RWPE2 (cell line): ENCODE measurements at regions not wholly inside any gene's neighbourhood (a gene's known extent, or its start where the extent isn't known, plus 50 kb on each side); places are given as distances from the start of the nearest gene placed in this dataset.
A peak's percentile ranks its signal among the peaks of the same experiment; 100 is the strongest.

Experiments used
- ATAC-seq: fragments of 200-7000 bp; cut with Tn5 transposase; 3 replicates; pipeline ENCODE4 v1.9.1; 2021; ENCODE audit warnings: low read depth
- DNase-seq: peaks from one replicate; pipeline ENCODE4 v3.0.0-alpha.2; 2020; ENCODE audit warnings: low spot score
- H3K27ac ChIP-seq: fragments of 450-650 bp; 2 replicates; pipeline ENCODE4 v1.5.1; 2017; ENCODE audit warnings: mild to moderate bottlenecking; ENCODE audit not compliant: poor library complexity, severe bottlenecking
- H3K27me3 ChIP-seq: fragments of 250-450 bp; sonication (Bioruptor Pico); 2 replicates; pipeline ENCODE4 v1.5.1; 2021; ENCODE audit warnings: mild to moderate bottlenecking, moderate library complexity; ENCODE audit not compliant: insufficient read depth, poor library complexity, severe bottlenecking
- H3K36me3 ChIP-seq: fragments of 250-450 bp; sonication (Bioruptor Pico); 2 replicates; pipeline ENCODE4 v1.5.1; 2020; ENCODE audit warnings: low read depth, mild to moderate bottlenecking, moderate library complexity
- H3K4me1 ChIP-seq: fragments of 250-450 bp; sonication (Bioruptor Pico); 2 replicates; pipeline ENCODE4 v1.5.1; 2021; ENCODE audit warnings: mild to moderate bottlenecking, moderate library complexity; ENCODE audit not compliant: insufficient read depth, poor library complexity, severe bottlenecking
- H3K4me3 ChIP-seq: fragments of 250-450 bp; sonication (Bioruptor Pico); 2 replicates; pipeline ENCODE4 v1.5.1; 2021; ENCODE audit warnings: mild to moderate bottlenecking, moderate library complexity; ENCODE audit not compliant: severe bottlenecking
- H3K9me3 ChIP-seq: fragments of 250-450 bp; sonication (Bioruptor Pico); 2 replicates; pipeline ENCODE4 v1.5.1; 2021; ENCODE audit warnings: mild to moderate bottlenecking, moderate library complexity; ENCODE audit not compliant: severe bottlenecking
- CTCF ChIP-seq: fragments of 450-650 bp; IDR thresholded peaks from one replicate; pipeline ENCODE4 v1.5.1; 2017; ENCODE audit warnings: mild to moderate bottlenecking, moderate library complexity; ENCODE audit not compliant: poor library complexity, severe bottlenecking

DNA sequence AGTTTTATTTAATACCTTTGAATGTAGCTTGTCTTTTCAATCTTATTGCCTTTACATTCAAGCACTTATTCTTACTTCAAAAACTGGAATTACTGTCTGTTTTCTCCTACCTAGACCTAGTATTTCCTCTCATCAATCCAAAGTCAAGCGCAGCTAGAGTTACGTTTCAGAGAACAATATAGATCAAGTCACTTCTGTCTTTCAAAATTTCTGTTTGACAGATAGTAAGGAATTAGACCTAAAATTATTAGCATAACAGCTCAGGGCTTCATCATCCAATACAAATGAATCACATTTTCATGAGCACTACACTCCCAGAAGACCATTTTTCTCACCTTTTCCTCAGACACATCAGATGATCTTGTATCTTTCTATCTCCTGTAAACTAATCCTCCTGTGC lies 170.6 kb downstream of the CCDC59 start:
- DNase-seq (no peak), ATAC-seq (no peak)
- no peak for TF ChIP-seq CTCF

DNA sequence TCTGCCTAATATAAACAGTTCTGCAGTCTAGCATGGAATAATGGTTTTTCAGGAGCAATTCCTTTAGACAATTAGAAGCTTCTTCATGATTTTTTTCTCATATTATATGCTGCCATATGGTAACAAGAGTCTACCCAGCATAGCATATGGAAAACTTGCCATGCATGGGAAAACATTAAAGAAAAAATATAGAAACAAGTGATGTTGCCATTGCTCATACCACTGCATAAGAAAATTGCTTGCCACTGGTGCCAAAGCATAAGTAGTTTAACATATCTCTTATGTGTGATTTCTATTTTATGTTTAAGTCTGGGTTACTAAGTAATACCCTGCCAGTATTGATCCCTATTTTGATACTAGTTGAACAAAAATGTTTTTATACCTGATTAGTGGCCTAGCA lies 171.2 kb downstream of the CCDC59 start:
- no peaks in the 10 kb centered on the region for H3K4me1 ChIP-seq
- H3K27ac ChIP-seq, result no peak overlapping the region
- no peaks in the 10 kb centered on the region for H3K27me3 ChIP-seq
- no peak for TF ChIP-seq CTCF
- no peak for DNase-seq
- no peak overlapping the region for H3K4me3 ChIP-seq
- H3K9me3 ChIP-seq, result no peaks in the 10 kb centered on the region
- no peak for ATAC-seq
- H3K36me3 ChIP-seq, result no peaks in the 10 kb centered on the region

More for the DNA sequence above, 170.6 kb downstream of the CCDC59 start:
- Histone ChIP-seq H3K4me1 (no peaks in the 10 kb centered on the region), H3K27ac (no peak overlapping the region), H3K9me3 (no peaks in the 10 kb centered on the region), H3K36me3 (no peaks in the 10 kb centered on the region), H3K4me3 (no peak overlapping the region), H3K27me3 (no peaks in the 10 kb centered on the region)

- H3K27me3 ChIP-seq, result no peaks in the 10 kb centered on the region
- no peaks in the 10 kb centered on the region for H3K36me3 ChIP-seq
- no peak overlapping the region for H3K27ac ChIP-seq
- no peaks in the 10 kb centered on the region for H3K4me1 ChIP-seq
- no peak for ATAC-seq
- no peak overlapping the region for H3K4me3 ChIP-seq
- no peak for DNase-seq
- no peaks in the 10 kb centered on the region for H3K9me3 ChIP-seq
- no peak for TF ChIP-seq CTCF
Measured at GRCh38 chr12:82186282-82186681, 171.9 kb downstream of the CCDC59 start.

- no peak for DNase-seq
- no peaks in the 10 kb centered on the region for H3K27me3 ChIP-seq
- H3K36me3 ChIP-seq, result no peaks in the 10 kb centered on the region
- H3K4me1 ChIP-seq, result no peaks in the 10 kb centered on the region
- H3K27ac ChIP-seq, result no peak overlapping the region
- no peak for TF ChIP-seq CTCF
- H3K4me3 ChIP-seq, result no peak overlapping the region
- ATAC-seq, result no peak
- no peaks in the 10 kb centered on the region for H3K9me3 ChIP-seq
Measured at GRCh38 chr12:82184844-82185243, 173.3 kb downstream of the CCDC59 start.

GRCh38 chr12:82182601-82183190 lies 175.5 kb downstream of the CCDC59 start:
- no peaks in the 10 kb centered on the region for H3K36me3 ChIP-seq
- no peak for TF ChIP-seq CTCF
- H3K27ac ChIP-seq, result no peak overlapping the region
- H3K4me3 ChIP-seq, result no peak overlapping the region
- no peaks in the 10 kb centered on the region for H3K4me1 ChIP-seq
- H3K9me3 ChIP-seq, result no peaks in the 10 kb centered on the region
- peak; percentile 85 for ATAC-seq
- DNase-seq, result no peak
- H3K27me3 ChIP-seq, result no peaks in the 10 kb centered on the region
